H9 (cell line): ENCODE measurements at regions not wholly inside any gene's neighbourhood (a gene's known extent, or its start where the extent isn't known, plus 50 kb on each side); places are given as distances from the start of the nearest gene placed in this dataset.

ENCODE experiments used
- DNase-seq: peaks from one replicate; pipeline ENCODE4 v3.0.0-alpha.2; 2017
- H2AFZ ChIP-seq: one replicate; pipeline ENCODE4 v1.6.1; 2013; ENCODE audit warnings: mild to moderate bottlenecking, low read length, control low read depth, moderate library complexity
- H2AK5ac ChIP-seq: 2 replicates; pipeline ENCODE4 v1.6.1; 2013; ENCODE audit warnings: low read length, control low read depth, mixed read lengths; ENCODE audit not compliant: insufficient read length
- H2BK120ac ChIP-seq: one replicate; pipeline ENCODE4 v1.6.1; 2013; ENCODE audit warnings: low read depth, mild to moderate bottlenecking, low read length, control low read depth, inconsistent platforms; ENCODE audit not compliant: poor library complexity, severe bottlenecking
- H2BK12ac ChIP-seq: 2 replicates; pipeline ENCODE4 v1.6.1; 2013; ENCODE audit warnings: low read length, control low read depth, mixed read lengths, low read depth; ENCODE audit not compliant: insufficient read length
- H2BK15ac ChIP-seq: 2 replicates; pipeline ENCODE4 v1.6.1; 2013; ENCODE audit warnings: low read depth, low read length, control low read depth
- H2BK20ac ChIP-seq: one replicate; pipeline ENCODE4 v1.6.1; 2013; ENCODE audit warnings: low read depth, mild to moderate bottlenecking, low read length, control low read depth, inconsistent platforms; ENCODE audit not compliant: poor library complexity, severe bottlenecking
- H2BK5ac ChIP-seq: 2 replicates; pipeline ENCODE4 v1.6.1; 2013; ENCODE audit warnings: low read length, control low read depth, mixed read lengths; ENCODE audit not compliant: insufficient read length
- H3K14ac ChIP-seq: 2 replicates; pipeline ENCODE4 v1.6.1; 2013; ENCODE audit warnings: low read length, control low read depth; ENCODE audit not compliant: insufficient read depth
- H3K18ac ChIP-seq: 2 replicates; pipeline ENCODE4 v1.6.1; 2013; ENCODE audit warnings: low read depth, mild to moderate bottlenecking, mixed read lengths, low read length, control low read depth; ENCODE audit not compliant: insufficient read length
- H3K23ac ChIP-seq: 2 replicates; pipeline ENCODE4 v1.6.1; 2013; ENCODE audit warnings: low read length, control low read depth, mixed read lengths, low read depth; ENCODE audit not compliant: insufficient read length
- H3K23me2 ChIP-seq: 2 replicates; pipeline ENCODE4 v1.6.1; 2013; ENCODE audit warnings: low read depth, mild to moderate bottlenecking, mixed read lengths, low read length, control low read depth; ENCODE audit not compliant: insufficient read length, poor library complexity, severe bottlenecking
- H3K27ac ChIP-seq: 2 replicates; pipeline ENCODE4 v1.5.1; 2013; ENCODE audit warnings: low read length, control low read depth, mixed read lengths, low read depth; ENCODE audit not compliant: insufficient read length
- H3K27me3 ChIP-seq: 2 replicates; pipeline ENCODE4 v1.6.1; 2013; ENCODE audit warnings: low read length, control low read depth, inconsistent platforms; ENCODE audit not compliant: insufficient read depth
- H3K4ac ChIP-seq: 2 replicates; pipeline ENCODE4 v1.6.1; 2013; ENCODE audit warnings: low read depth, mild to moderate bottlenecking, control low read depth, inconsistent platforms, low read length, moderate library complexity
- H3K4me1 ChIP-seq: 2 replicates; pipeline ENCODE4 v1.6.1; 2013; ENCODE audit warnings: low read length, control low read depth, inconsistent platforms; ENCODE audit not compliant: insufficient read depth
- H3K4me2 ChIP-seq: 2 replicates; pipeline ENCODE4 v1.6.1; 2013; ENCODE audit warnings: low read length, control low read depth, mixed read lengths; ENCODE audit not compliant: insufficient read length, insufficient read depth
- H3K56ac ChIP-seq: 2 replicates; pipeline ENCODE4 v1.6.1; 2013; ENCODE audit warnings: low read depth, mild to moderate bottlenecking, mixed read lengths, low read length, control low read depth; ENCODE audit not compliant: insufficient read length
- H3K79me1 ChIP-seq: 2 replicates; pipeline ENCODE4 v1.6.1; 2013; ENCODE audit warnings: low read depth, mild to moderate bottlenecking, moderate library complexity, low read length, control low read depth, inconsistent platforms; ENCODE audit not compliant: insufficient read depth, poor library complexity, severe bottlenecking
- H3K79me2 ChIP-seq: 2 replicates; pipeline ENCODE4 v1.6.1; 2013; ENCODE audit warnings: low read length, control low read depth, inconsistent platforms; ENCODE audit not compliant: insufficient read depth
- H3K9ac ChIP-seq: 2 replicates; pipeline ENCODE4 v1.6.1; 2013; ENCODE audit warnings: low read length, control low read depth, mixed read lengths; ENCODE audit not compliant: insufficient read length; ENCODE audit errors: extremely low read depth
- H3K9me3 ChIP-seq: one replicate; pipeline ENCODE4 v1.6.1; 2013; ENCODE audit warnings: low read depth, low read length, inconsistent platforms; ENCODE audit not compliant: control insufficient read depth
- H3T11ph ChIP-seq: one replicate; pipeline ENCODE4 v1.6.1; 2013; ENCODE audit warnings: mild to moderate bottlenecking, low read length, control low read depth, inconsistent platforms
- H4K20me1 ChIP-seq: one replicate; pipeline ENCODE4 v1.6.1; 2013; ENCODE audit not compliant: control insufficient read depth, insufficient read length, insufficient read depth
- H4K5ac ChIP-seq: 2 replicates; pipeline ENCODE4 v1.6.1; 2013; ENCODE audit warnings: low read depth, mild to moderate bottlenecking, mixed read lengths, low read length, control low read depth; ENCODE audit not compliant: insufficient read length
- H4K8ac ChIP-seq: replicated peaks from 2 replicates; pipeline ENCODE4 v1.6.1; 2013; ENCODE audit warnings: low read length, control low read depth, mixed read lengths, low read depth; ENCODE audit not compliant: insufficient read length
- H4K91ac ChIP-seq: 2 replicates; pipeline ENCODE4 v1.6.1; 2013; ENCODE audit warnings: low read depth, mild to moderate bottlenecking, moderate library complexity, mixed read lengths, low read length, control low read depth; ENCODE audit not compliant: insufficient read length
- H3K27ac Mint-ChIP-seq, 3 experiments: 2 replicates in 2 of 3; 3 replicates in 1 of 3; pipeline ENCODE4 v1.8.0; 2020 to 2021; ENCODE audit warnings: mixed read lengths in 3 of 3, mild to moderate bottlenecking in 1 of 3, moderate library complexity in 1 of 3
- H3K27me3 Mint-ChIP-seq: 2 replicates; pipeline ENCODE4 v1.8.0; 2021; ENCODE audit warnings: low read depth, mild to moderate bottlenecking, moderate library complexity, mixed read lengths
- H3K36me3 Mint-ChIP-seq, 3 experiments: 2 replicates in 2 of 3; 3 replicates in 1 of 3; pipeline ENCODE4 v1.8.0; 2020 to 2021; ENCODE audit warnings: low read depth in 3 of 3, mixed read lengths in 3 of 3; ENCODE audit not compliant: insufficient read depth in 1 of 3
- H3K4me1 Mint-ChIP-seq, 2 experiments: 2 replicates each; pipeline ENCODE4 v1.8.0; 2020; ENCODE audit warnings: mixed read lengths in 2 of 2
- H3K4me3 Mint-ChIP-seq, 2 experiments: 2 replicates in 1 of 2; 3 replicates in 1 of 2; pipeline ENCODE4 v1.8.0; 2020 to 2021; ENCODE audit warnings: mild to moderate bottlenecking in 2 of 2, mixed read lengths in 2 of 2, moderate library complexity in 1 of 2
- H3K9me3 Mint-ChIP-seq, 2 experiments: 2 replicates in 1 of 2; 3 replicates in 1 of 2; pipeline ENCODE4 v1.8.0; 2020; ENCODE audit warnings: mild to moderate bottlenecking in 2 of 2, mixed read lengths in 2 of 2, moderate library complexity in 1 of 2
- WGBS: extraction: QIAGEN DNeasy Blood & Tissue Kit; methylation state at CpG from one replicate; pipeline ENCODE4 v1.1.7; 2013; ENCODE audit warnings: missing lambda C conversion rate, low lambda C conversion rate, mixed read lengths; ENCODE audit not compliant: insufficient read length; ENCODE audit errors: extremely low coverage; 5-methylcytosine and 5-hydroxymethylcytosine counted together
- TF ChIP-seq, protein P1 (sequence below): fragments of 200-600 bp; sonication (generic); conservative IDR thresholded peaks from 3 replicates; pipeline ENCODE4 v1.8.0; 2021; ENCODE audit warnings: antibody characterized with exemption, mild to moderate bottlenecking

DNA sequence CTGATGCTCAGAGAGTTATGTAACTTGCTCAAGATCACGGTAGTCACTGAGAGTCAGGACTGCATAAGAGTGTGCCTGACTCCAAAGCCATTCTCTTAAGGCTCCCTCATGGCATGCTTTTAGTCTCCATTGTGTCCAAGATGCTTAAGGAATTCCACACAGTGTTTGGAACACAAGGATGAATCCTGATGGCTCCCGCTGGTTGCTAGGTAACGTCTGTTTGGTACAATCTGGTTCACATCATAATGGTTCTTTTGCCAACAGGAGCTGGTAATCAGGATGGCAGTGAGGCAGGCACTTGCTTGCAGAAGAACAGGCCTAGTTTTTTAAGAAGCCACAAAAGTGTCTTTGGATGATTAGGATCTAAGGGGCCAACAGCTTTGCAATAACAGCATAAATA, 436.5 kb upstream of the DAB1 start:
- H4K20me1 ChIP-seq: no peaks in the 10 kb centered on the region
- no CpG with 5 or more reads among the region's 3 CpGs for WGBS
- H3K36me3 Mint-ChIP-seq: no peaks in the 10 kb centered on the region

More for the DNA sequence above, 436.5 kb upstream of the DAB1 start:
- no peak overlapping the region for H3K18ac ChIP-seq
- no peak overlapping the region for H3K56ac ChIP-seq
- H2AK5ac ChIP-seq: no peak overlapping the region
- H3K4ac ChIP-seq: no peak overlapping the region
- no peak overlapping the region for H3K9ac ChIP-seq
- Mint-ChIP-seq H3K4me3 (no peak overlapping the region), H3K9me3 (no peaks in the 10 kb centered on the region), H3K27me3 (no peaks in the 10 kb centered on the region), H3K27ac (no peak overlapping the region), H3K4me1 (peaks cover 12 to 19% of the 10 kb centered on the region in 2 experiments)
- no peak overlapping the region for H2BK15ac ChIP-seq
- no peak overlapping the region for H4K91ac ChIP-seq
- H3K14ac ChIP-seq: no peak overlapping the region
- H3K23me2 ChIP-seq: no peaks in the 10 kb centered on the region
- no peaks in the 10 kb centered on the region for H3K79me1 ChIP-seq
- H3T11ph ChIP-seq: no peak overlapping the region
- H3K27me3 ChIP-seq: no peaks in the 10 kb centered on the region
- peaks cover 6% of the 10 kb centered on the region; the same call in 1 of the 2 replicates for H3K4me1 ChIP-seq
- DNase-seq: no peak
- H4K8ac ChIP-seq: no peak overlapping the region
- no peaks in the 10 kb centered on the region for H3K79me2 ChIP-seq
- TF ChIP-seq, protein P1, sequence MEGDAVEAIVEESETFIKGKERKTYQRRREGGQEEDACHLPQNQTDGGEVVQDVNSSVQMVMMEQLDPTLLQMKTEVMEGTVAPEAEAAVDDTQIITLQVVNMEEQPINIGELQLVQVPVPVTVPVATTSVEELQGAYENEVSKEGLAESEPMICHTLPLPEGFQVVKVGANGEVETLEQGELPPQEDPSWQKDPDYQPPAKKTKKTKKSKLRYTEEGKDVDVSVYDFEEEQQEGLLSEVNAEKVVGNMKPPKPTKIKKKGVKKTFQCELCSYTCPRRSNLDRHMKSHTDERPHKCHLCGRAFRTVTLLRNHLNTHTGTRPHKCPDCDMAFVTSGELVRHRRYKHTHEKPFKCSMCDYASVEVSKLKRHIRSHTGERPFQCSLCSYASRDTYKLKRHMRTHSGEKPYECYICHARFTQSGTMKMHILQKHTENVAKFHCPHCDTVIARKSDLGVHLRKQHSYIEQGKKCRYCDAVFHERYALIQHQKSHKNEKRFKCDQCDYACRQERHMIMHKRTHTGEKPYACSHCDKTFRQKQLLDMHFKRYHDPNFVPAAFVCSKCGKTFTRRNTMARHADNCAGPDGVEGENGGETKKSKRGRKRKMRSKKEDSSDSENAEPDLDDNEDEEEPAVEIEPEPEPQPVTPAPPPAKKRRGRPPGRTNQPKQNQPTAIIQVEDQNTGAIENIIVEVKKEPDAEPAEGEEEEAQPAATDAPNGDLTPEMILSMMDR: no peak
- H3K4me2 ChIP-seq: no peak overlapping the region
- no peak overlapping the region for H2BK120ac ChIP-seq
- no peak overlapping the region for H3K27ac ChIP-seq
- H2BK20ac ChIP-seq: no peak overlapping the region
- no peak overlapping the region for H4K5ac ChIP-seq
- H3K23ac ChIP-seq: no peak overlapping the region
- no peaks in the 10 kb centered on the region for H3K9me3 ChIP-seq
- H2BK5ac ChIP-seq: no peak overlapping the region
- H2AFZ ChIP-seq: no peak overlapping the region
- no peak overlapping the region for H2BK12ac ChIP-seq
